CD4-positive, alpha-beta T cell treated with Interleukin-6 at 100 ng/mL for 8 hours (primary cell): ENCODE measurements at regions not wholly inside any gene's neighbourhood (a gene's known extent, or its start where the extent isn't known, plus 50 kb on each side); places are given as distances from the start of the nearest gene placed in this dataset.
A peak's percentile ranks its signal among the peaks of the same experiment; 100 is the strongest.

Experiments
- DNase-seq: peaks from one replicate; pipeline ENCODE4 v3.0.0-alpha.2; 2020; ENCODE audit warnings: mixed read lengths, low spot score

GRCh38 chr9:69955536-69956355, 87.9 kb upstream of the MAMDC2 start:
- no peak for DNase-seq

- no peak for DNase-seq
Observed at GRCh38 chr9:69961843-69962242, 81.8 kb upstream of the MAMDC2 start.

GRCh38 chr9:69963803-69964202, 79.8 kb upstream of the MAMDC2 start:
- no peak for DNase-seq

GRCh38 chr9:69964446-69964845, 79.2 kb upstream of the MAMDC2 start:
- DNase-seq, result no peak

- DNase-seq, result no peak
Observed at GRCh38 chr9:69965416-69966145, 78.1 kb upstream of the MAMDC2 start.

DNA sequence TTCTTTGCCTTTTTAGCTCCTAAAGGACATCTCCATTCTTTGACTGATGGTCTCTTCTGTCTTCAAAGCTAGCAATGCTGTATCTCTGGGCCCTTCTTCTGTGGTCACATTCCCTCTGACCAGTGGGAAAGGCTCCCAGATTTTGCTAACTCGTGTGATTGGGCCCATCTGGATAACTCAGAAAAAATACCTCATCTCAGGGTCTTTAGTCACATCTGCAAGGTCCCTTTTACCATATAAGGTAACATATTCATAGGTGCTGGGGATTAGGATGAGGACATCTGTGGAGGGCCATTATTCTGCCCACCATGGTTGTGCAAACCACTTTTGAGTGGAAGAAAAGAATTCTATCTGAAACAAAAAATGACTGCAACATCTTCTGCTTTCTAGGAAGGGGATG, 76.3 kb upstream of the MAMDC2 start:
- DNase-seq, result no peak

- no peak for DNase-seq
Observed at GRCh38 chr9:69970001-69970533, 73.6 kb upstream of the MAMDC2 start.

DNA sequence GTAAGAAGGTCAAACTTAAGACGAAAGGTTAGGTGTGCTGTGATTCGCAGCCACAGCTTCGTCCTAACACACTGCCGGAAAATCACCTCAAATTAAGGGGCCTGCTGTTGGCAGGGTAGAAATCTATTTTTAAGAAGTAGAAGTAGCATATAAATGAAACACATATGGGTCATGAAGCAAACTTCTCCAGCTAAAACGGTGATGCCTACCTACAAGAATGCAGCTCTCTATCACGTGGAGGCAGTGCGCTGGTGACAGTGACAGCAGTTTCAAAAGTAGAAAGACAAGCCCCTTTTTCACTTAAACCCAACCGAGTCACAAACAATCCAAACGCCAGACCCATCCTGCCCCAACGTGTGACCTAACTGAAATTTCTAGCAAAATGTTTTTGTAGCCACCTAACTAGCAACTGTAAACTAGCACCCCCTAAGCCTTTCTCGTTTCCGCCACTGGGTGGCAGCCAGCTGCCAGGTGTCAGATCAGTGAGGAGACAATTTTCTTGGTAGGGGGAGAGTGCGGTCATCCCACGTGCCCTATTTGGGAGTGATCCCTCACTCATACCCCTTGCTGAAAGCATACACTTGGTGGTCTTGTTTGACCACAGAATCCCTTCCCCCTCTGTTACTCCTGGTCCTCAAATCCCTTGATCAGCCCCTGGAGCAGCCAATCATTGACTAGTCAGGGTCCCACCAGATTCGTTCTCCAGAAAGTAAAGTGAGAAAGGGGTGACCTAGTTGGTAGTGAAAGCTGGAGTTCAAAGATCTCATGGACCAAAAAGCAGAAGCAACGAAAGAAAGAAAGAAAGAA, 71.8 kb upstream of the MAMDC2 start:
- peak; percentile 16 for DNase-seq

DNA sequence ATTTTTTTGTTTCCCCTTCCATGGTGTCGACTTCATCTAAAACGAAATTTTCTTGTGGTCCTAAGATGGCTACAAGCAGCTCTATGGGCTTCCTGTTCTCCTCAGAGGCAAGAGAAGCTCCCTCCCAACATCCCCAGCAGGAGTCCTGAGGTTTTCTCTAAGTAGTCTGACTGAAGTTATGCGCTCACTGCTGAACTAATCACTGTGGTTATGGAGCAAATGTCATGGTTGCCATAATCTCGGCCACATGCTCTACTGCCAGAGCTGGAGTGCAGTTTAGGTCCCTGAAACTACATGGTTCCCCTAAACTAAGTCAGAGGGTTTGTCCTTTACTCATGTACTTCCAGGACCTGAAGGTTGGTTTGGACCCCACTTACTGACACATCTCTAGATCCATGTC, 68.0 kb upstream of the MAMDC2 start:
- no peak for DNase-seq

- no peak for DNase-seq
Observed at GRCh38 chr9:69976152-69976551, 67.5 kb upstream of the MAMDC2 start.

DNA sequence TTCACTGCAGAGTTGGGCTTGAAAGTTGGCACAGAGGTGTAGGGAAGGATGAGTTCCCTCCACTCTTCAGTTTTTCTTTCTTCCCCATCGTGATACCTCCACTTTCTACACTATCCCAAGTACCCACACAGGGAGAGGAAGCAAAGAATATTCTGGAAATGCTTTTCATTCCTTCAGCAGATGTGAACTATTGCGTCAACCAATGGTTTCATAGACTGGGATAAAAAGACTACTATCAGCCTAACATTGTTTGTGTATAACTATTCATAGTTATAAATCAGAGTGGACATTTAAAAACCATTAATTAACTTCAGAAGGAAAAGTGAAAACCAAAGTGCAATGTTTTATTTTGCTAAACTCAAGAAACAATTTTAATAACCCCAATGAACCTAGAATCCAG, 63.6 kb upstream of the MAMDC2 start:
- DNase-seq, result no peak

- no peak for DNase-seq
Observed at GRCh38 chr9:69980591-69980990, 63.1 kb upstream of the MAMDC2 start.

GRCh38 chr9:69981686-69982445, 61.8 kb upstream of the MAMDC2 start:
- no peak for DNase-seq

- DNase-seq, result no peak
Observed at GRCh38 chr9:69984831-69985230, 58.8 kb upstream of the MAMDC2 start.

- no peak for DNase-seq
Observed at GRCh38 chr9:69985971-69986370, 57.7 kb upstream of the MAMDC2 start.

- DNase-seq, result no peak
Observed at GRCh38 chr9:69986970-69987369, 56.7 kb upstream of the MAMDC2 start.

- DNase-seq, result no peak
Observed at GRCh38 chr9:69987457-69987856, 56.2 kb upstream of the MAMDC2 start.

DNA sequence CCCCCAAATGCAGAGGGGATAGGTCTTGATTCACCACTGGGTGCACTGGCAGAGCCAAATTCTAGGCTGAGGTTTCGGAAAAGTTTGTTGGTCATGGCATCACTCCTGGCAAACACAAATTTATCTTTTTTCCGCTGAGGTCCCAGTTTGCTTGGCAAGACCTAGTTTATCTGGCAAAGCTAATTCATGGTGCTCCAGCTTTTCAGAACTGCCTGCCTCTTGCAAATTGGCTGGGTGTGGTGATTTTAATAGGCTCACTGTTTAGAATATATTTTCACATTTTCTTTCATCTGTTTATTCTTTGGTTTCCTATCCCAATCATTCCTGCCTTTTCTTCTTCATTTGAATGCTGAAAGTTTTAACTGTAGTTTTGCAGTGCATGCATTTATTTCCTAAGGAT, 50.5 kb upstream of the MAMDC2 start:
- no peak for DNase-seq
